Vagina (tissue), 2 donors: ENCODE measurements at regions not wholly inside any gene's neighbourhood (a gene's known extent, or its start where the extent isn't known, plus 50 kb on each side); places are given as distances from the start of the nearest gene placed in this dataset.

ENCODE experiments used
- CTCF ChIP-seq, 3 experiments: fragments of 450-650 bp in 2 of 3; fragments of 200-600 bp in 1 of 3; sonication (generic) in 1 of 3; IDR thresholded peaks; one replicate each; pipeline ENCODE4 v1.5.1; 2017 to 2019; ENCODE audit warnings: antibody characterized with exemption in 3 of 3, mild to moderate bottlenecking in 2 of 3, moderate library complexity in 2 of 3
- POLR2A ChIP-seq, 2 donors: fragments of 450-650 bp; IDR thresholded peaks; one replicate each; pipeline ENCODE4 v1.6.1; 2017; ENCODE audit warnings: antibody characterized with exemption in 2 of 2, mild to moderate bottlenecking in 2 of 2, moderate library complexity in 2 of 2
- POLR2AphosphoS5 ChIP-seq, 2 donors: sonication (generic); formaldehyde crosslinking; IDR thresholded peaks; one replicate each; pipeline ENCODE4 v1.9.0; 2017; ENCODE audit warnings: antibody characterized with exemption in 2 of 2, mild to moderate bottlenecking in 2 of 2, low read depth in 1 of 2; ENCODE audit not compliant: insufficient read depth in 1 of 2

- TF ChIP-seq CTCF (IDR thresholded peaks at IDR 0.05) (no peak), POLR2A (IDR thresholded peaks at IDR 0.05) (no peak), POLR2AphosphoS5 (IDR thresholded peaks at IDR 0.05; ENCODE audit: insufficient read depth in 1 of 2, low read depth in 1 of 2) (no peak)
Measured at GRCh38 chr2:118502106-118502505, 345.3 kb downstream of the EN1 start.
